ENCODE measurements at regions not wholly inside any gene's neighbourhood (a gene's known extent, or its start where the extent isn't known, plus 50 kb on each side); places are given as distances from the start of the nearest gene placed in this dataset.

DNA sequence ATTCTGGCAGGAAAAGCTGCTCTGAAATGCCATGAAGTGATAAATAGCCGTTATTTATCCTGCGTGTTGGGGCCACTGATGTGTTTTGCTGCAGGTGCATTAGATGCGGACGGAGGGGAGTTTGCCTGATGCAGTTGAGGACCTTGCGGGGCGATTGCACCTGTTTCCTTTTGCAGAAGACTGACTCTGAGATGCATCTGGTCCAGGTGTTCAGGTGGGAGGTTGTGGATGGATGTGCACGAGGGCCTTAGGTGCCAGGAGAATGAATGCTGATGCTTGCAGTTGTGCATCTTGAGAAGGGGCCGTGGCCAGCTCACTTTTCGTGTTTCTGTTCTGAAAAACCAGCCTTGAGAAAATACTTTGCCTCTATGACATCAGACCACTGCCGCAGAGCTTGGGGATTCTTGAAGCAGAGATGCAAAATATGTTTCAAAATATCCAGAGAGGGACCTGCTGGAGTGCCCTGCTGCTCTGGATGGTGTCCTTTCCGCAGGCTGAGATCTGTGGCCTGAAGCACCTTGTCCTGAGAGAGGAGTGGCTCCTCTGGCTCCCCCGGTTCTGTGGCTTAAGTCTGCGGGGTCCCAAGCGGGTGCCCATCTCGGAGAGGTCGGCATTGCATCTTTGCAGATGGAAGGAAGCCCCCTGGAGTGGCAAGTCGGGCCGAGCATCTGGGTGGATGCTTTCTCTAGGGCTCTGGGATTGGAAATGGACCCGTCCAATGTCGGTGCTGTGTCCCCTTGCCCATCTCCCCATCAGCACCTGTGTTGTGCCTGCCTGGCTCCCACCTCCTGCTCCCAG lies 1031.1 kb downstream of the TBC1D22A start:
- TF ChIP-seq POLR2A (IDR thresholded peaks at IDR 0.05) (no peak), CTCF (IDR thresholded peaks at IDR 0.05) (no peak), POLR2AphosphoS5 (IDR thresholded peaks at IDR 0.05) (no peak), EP300 (IDR thresholded peaks at IDR 0.05) (no peak)
- no peak for DNase-seq
- WGBS, 5 donors, result 80 to 88% (median 86%) methylated on average over 12 to 20 of the region's 20 CpGs

GRCh38 chr22:47789171-47789570 lies 1026.7 kb downstream of the TBC1D22A start:
- no peak overlapping the region for H3K27ac ChIP-seq
- peaks cover 0 to 41% (median 0%) of the 10 kb centered on the region in 3 donors for H3K27me3 ChIP-seq
- no peak overlapping the region for H3K4me3 ChIP-seq
- TF ChIP-seq POLR2A (IDR thresholded peaks at IDR 0.05), result no peak
- TF ChIP-seq POLR2AphosphoS5 (IDR thresholded peaks at IDR 0.05), result no peak
- TF ChIP-seq EP300 (IDR thresholded peaks at IDR 0.05), result no peak
- no peak for TF ChIP-seq CTCF (IDR thresholded peaks at IDR 0.05)
- H3K36me3 ChIP-seq, result no peaks in the 10 kb centered on the region
- no peaks in the 10 kb centered on the region for H3K4me1 ChIP-seq
- 32 to 53% (median 46%) methylated on average over 3 of the region's 3 CpGs for WGBS, 5 donors
- intact Hi-C loops (cut with DNase I; ENCODE audit: low total_unique reads), result no loop called here
- DNase-seq, result no peak
- peaks cover 0 to 22% (median 18%) of the 10 kb centered on the region in 4 donors for H3K9me3 ChIP-seq

More for the DNA sequence above, 1031.1 kb downstream of the TBC1D22A start:
- intact Hi-C loops (cut with DNase I; ENCODE audit: low total_unique reads), result no loop called here
- Histone ChIP-seq H3K4me1 (no peaks in the 10 kb centered on the region), H3K4me3 (no peak overlapping the region), H3K9me3 (peaks cover 0 to 5% (median 0%) of the 10 kb centered on the region in 4 donors), H3K36me3 (no peaks in the 10 kb centered on the region), H3K27me3 (peaks cover 0 to 4% (median 0%) of the 10 kb centered on the region in 3 donors), H3K27ac (no peak overlapping the region)

- no peaks in the 10 kb centered on the region for H3K36me3 ChIP-seq
- no peak overlapping the region for H3K27ac ChIP-seq
- TF ChIP-seq EP300 (IDR thresholded peaks at IDR 0.05) (no peak), POLR2AphosphoS5 (IDR thresholded peaks at IDR 0.05) (no peak), CTCF (IDR thresholded peaks at IDR 0.05) (no peak), POLR2A (IDR thresholded peaks at IDR 0.05) (no peak)
- 74 to 85% (median 79%) methylated on average over 11 of the region's 11 CpGs for WGBS, 5 donors
- intact Hi-C loops (cut with DNase I; ENCODE audit: low total_unique reads), result no loop called here
- peaks cover 0 to 48% (median 0%) of the 10 kb centered on the region in 3 donors for H3K27me3 ChIP-seq
- H3K9me3 ChIP-seq, result peaks cover 0 to 23% (median 22%) of the 10 kb centered on the region in 4 donors
- no peak overlapping the region for H3K4me3 ChIP-seq
- DNase-seq, result no peak
- no peaks in the 10 kb centered on the region for H3K4me1 ChIP-seq
Observed at GRCh38 chr22:47788461-47788860, 1026.0 kb downstream of the TBC1D22A start.

GRCh38 chr22:47787501-47788227 lies 1025.2 kb downstream of the TBC1D22A start:
- Histone ChIP-seq H3K4me3 (no peak overlapping the region), H3K9me3 (peaks cover 0 to 23% (median 22%) of the 10 kb centered on the region in 4 donors), H3K27me3 (peaks cover 0 to 56% (median 0%) of the 10 kb centered on the region in 3 donors), H3K4me1 (no peaks in the 10 kb centered on the region), H3K36me3 (no peaks in the 10 kb centered on the region), H3K27ac (no peak overlapping the region)
- TF ChIP-seq CTCF (IDR thresholded peaks at IDR 0.05) (no peak), POLR2A (IDR thresholded peaks at IDR 0.05) (no peak), POLR2AphosphoS5 (IDR thresholded peaks at IDR 0.05) (no peak), EP300 (IDR thresholded peaks at IDR 0.05) (no peak)
- DNase-seq, result no peak
- 72 to 79% (median 75%) methylated on average over 10 of the region's 10 CpGs for WGBS, 5 donors
- intact Hi-C loops (cut with DNase I; ENCODE audit: low total_unique reads), result no loop called here
